ENCODE measurements at regions not wholly inside any gene's neighbourhood (a gene's known extent, or its start where the extent isn't known, plus 50 kb on each side); places are given as distances from the start of the nearest gene placed in this dataset.

- no peak for DNase-seq
Observed at GRCh38 chr9:87824216-87824875, 58.3 kb upstream of the SPATA31E1 start.

GRCh38 chr9:87824886-87825285 is 57.8 kb upstream of the SPATA31E1 start:
- DNase-seq = no peak

GRCh38 chr9:87826331-87826730 is 56.3 kb upstream of the SPATA31E1 start:
- DNase-seq = no peak

- no peak for DNase-seq
Observed at GRCh38 chr9:87827341-87827740, 55.3 kb upstream of the SPATA31E1 start.

- no peak for DNase-seq
Observed at GRCh38 chr9:87829756-87830155, 52.9 kb upstream of the SPATA31E1 start.

- DNase-seq = no peak
Observed at GRCh38 chr9:87830446-87830845, 52.2 kb upstream of the SPATA31E1 start.

GRCh38 chr9:87831159-87831558 is 51.5 kb upstream of the SPATA31E1 start:
- DNase-seq = no peak
